NCI-H1048 (cell line): ENCODE measurements at regions not wholly inside any gene's neighbourhood (a gene's known extent, or its start where the extent isn't known, plus 50 kb on each side); places are given as distances from the start of the nearest gene placed in this dataset.

Source experiments
- DNase-seq: peaks from one replicate; lab custom pipeline; 2025; lab: John Stamatoyannopoulos, UW

DNA sequence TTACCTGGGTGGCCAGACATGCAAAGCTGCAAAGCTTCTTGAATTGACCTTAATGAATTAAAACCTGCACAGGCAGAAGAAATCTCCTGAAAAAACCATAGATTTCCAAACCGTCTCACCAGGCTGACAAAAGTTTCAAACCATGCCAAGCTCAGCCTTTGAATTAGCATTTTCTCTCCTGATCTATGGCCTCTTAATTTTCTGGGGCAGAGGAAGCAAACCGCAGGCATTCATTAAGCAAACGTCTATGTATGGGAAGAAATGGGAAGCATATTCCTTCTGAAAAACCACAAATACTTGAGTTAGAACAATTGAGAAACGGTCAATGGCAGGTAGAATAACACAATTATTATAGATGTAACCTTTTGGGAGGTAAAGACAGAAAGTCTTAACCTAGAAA is 500.2 kb upstream of the NR2F2 start:
- DNase-seq: no peak

DNA sequence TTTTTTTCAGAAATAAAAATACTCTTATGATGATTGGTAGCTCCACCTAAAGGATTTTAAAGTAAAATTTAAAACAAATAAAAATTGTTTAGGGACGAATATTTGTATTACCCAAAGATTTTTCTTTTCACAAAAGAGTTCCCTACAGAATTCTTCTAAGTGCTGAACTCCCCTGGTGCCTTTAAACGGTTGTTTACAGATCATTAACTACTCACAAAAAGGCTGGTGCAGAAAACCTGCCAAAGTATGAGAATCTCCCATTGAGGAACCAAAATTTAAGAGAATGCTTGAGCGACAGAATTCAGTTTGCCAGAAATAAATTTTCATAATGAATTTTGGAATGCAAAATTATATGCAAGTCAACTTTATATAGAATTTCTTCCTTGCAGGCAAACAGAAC is 497.8 kb upstream of the NR2F2 start:
- DNase-seq: no peak

DNA sequence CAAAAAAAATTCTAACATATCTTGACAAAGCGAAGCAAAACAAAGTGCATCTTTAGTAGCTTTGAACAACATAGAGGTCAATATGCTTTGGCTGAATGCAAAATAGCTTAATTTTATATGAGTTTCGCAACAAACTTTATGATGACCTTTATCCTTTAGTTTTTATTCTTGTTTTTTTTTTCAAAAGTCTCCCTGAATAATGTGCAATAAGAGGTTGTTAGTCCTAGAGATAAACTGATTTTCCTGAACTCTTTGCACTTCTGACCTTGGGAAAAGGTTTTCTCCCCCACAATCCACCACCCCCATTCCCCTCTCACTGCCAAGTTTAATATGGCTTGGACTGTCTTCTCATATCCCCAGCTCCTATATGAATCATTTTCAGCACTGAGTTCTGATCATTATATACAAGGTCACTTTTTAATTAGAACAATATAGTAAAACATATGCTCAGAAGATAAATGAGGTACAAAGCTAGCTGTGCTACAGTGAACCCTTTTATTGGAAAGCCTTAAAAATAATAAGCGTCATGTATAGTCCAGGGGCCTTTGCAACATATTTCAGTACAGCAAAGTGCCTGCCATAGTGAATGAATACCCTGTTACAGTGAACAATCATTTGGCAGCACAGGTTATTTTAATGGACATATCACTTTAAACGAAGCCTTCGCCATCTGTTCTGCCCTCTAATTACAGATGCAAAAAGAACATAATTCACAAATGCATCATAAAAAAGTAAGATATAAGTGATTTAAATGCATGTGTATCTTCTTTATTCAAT is 496.3 kb upstream of the NR2F2 start:
- DNase-seq: no peak

DNA sequence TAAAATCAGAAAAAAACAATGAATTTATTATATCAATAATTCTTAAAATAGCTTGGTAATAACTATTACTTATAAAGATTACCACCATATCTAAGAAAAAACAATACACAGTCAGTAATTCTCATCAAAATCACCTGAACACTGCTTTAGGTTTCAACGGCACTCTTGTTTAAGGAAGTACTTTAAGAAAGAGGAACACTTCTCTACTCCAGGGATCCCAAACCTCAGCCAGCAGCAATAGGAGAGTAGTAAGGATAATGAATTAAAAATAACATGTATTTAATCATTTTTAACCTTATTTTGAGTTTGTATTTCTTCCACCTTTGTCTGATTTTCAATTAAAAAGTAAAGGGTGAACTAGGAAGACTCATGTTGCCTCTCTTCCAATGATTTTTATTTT is 494.0 kb upstream of the NR2F2 start:
- DNase-seq: no peak

DNA sequence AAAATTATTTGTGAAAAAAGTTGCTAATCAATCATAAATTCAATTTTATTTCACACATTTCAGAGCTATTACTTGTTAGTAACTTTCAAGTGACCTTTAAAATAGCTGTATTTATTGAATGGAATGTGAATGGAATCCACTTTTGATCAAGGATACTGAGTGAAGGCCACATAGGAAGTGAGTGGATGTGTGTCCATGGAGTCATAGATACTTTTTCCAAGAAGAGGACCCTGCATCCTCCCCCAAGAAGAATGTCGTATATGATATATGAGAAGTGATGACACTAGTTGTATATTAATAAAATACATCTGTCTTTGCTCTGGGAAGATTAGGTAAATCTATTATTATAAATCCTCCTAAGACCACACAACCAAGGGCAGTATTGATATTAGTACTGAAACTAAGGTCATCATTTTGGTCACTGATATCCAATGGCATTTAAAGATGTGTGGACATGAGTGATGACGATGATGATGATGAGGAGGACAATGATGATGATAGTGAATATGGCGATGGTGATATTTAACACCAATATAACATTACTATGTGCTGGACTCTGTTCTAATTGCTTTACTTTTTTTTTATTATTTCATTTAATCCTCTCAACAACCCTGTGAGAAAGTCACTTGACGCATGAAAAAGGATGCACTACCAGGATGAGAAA is 493.0 kb upstream of the NR2F2 start:
- DNase-seq: no peak

GRCh38 chr15:95839367-95839782 is 491.1 kb upstream of the NR2F2 start:
- DNase-seq: no peak

GRCh38 chr15:95840004-95840403 is 490.5 kb upstream of the NR2F2 start:
- DNase-seq: no peak

DNA sequence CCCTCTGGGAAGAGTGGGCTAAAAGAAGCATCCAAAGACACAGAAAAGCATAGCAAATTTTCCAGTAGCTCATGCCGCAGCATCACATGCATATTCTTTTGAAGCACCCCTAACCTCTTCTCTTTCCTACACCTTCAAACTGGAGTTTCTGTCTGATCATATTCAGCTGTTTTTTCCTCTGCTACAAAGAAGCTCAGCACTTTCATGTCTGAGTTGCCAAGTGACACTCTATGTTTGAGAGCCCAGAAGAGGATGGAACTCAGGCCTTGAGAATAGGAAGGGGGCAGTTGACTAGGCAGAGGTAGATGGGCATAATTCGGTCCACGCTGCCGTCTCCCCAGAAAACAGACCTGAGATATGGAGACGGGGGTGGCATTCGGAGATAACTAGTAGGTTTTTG is 489.6 kb upstream of the NR2F2 start:
- no peak for DNase-seq

DNA sequence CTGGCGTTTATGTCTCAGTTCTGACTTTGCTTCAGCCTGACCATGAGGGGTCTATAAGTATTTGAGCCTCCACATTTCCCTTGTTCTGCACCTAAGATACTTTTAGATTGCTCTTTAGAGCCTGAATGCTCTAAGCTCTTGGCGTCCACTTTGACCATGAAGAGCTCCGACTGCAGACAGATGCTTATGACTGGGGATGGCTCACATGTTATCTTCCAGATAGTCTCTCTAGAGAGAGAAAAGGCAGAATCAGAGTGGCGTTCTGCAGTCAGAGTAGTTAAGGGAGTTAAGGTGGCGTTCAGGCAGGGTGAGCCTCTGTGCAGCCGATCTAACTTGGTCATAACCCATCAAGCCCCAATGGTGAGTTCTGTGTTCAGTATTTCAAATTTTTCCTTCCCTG is 487.9 kb upstream of the NR2F2 start:
- no peak for DNase-seq

GRCh38 chr15:95843241-95843910 is 487.1 kb upstream of the NR2F2 start:
- no peak for DNase-seq

GRCh38 chr15:95845862-95846515 is 484.5 kb upstream of the NR2F2 start:
- DNase-seq: no peak

DNA sequence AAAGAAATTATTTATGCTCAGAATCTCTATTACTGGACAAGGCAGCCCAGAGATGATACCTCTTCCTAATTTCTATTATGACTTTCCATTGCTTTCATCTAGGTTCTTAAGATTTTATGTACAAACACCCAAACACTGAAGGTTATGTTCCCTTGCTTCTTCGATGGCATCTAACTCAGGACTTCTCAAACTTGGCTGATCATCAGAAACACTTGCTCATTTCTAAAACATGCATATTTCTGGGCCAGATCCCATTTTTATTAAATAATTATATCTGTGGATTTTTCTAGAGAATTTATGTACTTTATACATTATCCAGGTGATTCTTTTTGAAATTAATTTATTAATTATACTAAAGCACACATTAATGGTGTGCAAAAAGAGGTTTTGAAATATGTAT is 482.4 kb upstream of the NR2F2 start:
- no peak for DNase-seq

- DNase-seq: no peak
Measured at GRCh38 chr15:95850837-95851236, 479.7 kb upstream of the NR2F2 start.

DNA sequence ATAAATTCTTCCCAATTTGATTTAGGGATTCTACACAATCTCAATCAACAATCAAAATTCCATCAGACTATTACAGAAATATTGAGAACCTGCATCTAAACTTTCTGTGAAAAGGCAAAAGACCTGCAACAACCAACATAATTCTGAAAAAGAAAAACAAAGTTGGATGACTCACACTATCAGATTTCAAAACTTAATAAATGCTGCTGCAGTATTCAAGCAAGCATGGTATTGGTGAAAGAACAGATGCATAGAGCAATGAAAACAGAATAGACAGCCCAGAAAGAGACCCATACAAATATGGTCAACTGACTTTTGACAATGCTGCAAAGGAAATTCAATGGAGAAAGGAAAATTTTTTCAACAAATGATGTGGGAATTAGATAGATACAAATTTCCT is 477.1 kb upstream of the NR2F2 start:
- no peak for DNase-seq

DNA sequence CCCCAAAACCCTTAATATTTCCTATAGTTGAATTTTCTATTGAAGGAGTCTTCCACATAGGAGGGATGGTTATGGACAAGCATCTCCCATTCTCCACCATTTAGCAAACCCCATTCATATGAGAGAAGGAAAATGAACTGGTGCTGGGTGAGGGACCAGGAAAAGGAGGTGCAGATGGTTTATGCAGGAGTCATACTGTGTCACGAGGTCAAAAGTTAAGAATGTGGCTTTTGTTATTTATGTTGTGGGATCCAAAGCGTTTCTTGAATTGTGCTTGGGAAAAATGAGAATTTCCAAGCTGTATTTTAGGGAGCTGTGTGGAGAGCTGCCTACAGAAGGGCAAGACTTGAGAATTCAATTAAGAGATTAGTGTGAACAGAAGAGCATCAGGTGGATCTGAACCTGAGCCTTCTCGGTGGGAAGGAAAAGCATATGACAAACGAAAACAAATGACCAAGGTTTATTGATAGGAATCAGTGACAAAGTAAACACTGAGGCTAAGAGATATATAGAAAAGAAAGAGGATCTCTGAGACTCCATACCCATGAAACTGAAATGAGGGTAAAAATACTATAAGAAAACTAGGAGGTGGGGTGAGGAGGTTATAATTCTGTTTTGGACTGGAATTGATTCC is 473.3 kb upstream of the NR2F2 start:
- DNase-seq: no peak

DNA sequence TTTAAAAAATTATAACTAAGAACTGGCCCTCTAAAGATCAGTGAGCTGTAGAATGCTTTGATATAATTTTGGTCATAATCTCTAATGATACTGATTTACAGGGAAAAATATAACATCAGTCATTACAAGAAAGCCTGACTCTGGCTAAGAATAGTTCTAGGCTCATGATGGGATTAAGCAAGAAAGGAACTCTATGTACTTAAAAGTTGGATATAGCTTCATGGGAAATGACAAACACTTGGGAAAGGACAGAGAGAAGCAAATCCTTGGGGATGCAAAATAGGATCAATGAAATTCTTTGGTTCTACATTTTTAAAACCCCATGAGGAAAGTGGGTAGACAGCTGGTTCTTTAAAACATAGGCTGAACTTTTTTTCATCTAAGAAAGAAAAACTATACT is 472.7 kb upstream of the NR2F2 start:
- DNase-seq: no peak

GRCh38 chr15:95860406-95860805 is 470.1 kb upstream of the NR2F2 start:
- no peak for DNase-seq

DNA sequence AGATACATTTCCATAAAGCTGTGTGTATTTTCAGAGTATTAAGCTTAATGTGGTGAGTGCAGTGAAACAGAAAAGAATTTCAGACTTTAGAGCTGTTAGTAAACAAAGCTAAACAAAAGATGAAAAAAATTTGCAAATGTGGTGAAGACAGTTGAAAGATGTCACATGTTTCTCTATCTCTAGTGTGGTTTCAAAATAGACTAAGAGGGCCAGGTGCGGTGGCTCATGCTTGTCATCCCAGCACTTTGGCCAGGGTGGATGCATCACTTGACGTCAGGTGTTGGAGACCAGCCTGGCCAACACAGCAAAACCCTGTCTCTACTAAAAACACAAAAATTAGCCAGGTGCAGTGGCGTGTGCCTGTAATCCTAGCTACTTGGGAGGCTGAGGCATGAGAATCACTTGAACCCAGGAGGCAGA is 466.0 kb upstream of the NR2F2 start:
- DNase-seq: no peak

GRCh38 chr15:95865330-95865739 is 465.2 kb upstream of the NR2F2 start:
- no peak for DNase-seq

DNA sequence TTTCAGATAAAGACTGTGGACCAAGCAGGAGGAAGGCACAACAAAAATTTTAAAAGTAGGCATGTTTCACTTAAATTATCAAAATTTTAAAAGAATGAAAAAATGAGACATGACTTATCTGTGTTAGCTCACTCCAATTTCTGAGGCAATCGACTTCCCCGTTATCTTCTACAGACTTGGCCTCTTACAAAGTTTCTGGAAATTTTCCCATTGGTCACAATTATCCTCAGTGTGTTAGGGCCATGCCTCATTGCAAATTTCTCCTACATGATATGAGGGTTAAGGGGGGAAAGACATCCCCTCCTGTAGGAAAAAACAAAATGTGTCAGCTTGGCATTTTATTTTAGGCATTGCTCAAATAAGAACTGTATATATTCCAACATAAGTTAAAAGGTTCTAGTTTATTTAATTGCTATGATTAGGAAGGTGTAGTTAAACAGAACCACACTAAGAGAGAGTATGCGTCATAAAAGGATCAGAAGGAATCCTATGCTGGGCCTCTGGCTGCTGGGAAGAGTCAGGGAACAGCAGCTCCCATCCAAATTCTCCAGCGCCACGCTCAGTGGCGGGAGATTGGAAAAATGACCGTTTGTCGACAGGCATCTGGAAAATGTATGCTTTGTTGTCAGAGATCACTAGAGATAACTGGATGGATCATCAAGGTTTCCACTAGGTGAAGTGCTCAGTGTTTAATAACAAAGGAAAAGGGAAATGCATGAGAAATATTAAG is 463.6 kb upstream of the NR2F2 start:
- no peak for DNase-seq

DNA sequence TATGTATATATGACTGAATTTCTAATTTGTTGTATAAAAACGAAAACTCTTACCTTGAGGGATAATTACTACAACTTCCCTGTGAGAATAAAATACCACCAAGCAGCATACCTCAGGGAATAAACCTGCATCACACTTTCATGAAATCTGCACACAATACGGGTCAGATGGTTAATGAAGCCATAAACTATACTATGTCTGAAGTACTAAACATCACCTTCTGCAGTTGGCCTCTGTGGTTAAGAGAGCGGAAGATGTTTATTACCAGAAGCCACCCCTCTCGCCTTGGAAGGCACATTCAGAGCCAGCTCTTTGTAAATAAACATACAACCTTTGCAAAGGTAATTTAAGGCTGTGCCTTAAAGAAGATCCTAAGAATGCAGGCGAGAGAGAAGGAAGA is 462.1 kb upstream of the NR2F2 start:
- no peak for DNase-seq

GRCh38 chr15:95868970-95869369 is 461.5 kb upstream of the NR2F2 start:
- no peak for DNase-seq
